ENCODE measurements at regions not wholly inside any gene's neighbourhood (a gene's known extent, or its start where the extent isn't known, plus 50 kb on each side); places are given as distances from the start of the nearest gene placed in this dataset.

DNA sequence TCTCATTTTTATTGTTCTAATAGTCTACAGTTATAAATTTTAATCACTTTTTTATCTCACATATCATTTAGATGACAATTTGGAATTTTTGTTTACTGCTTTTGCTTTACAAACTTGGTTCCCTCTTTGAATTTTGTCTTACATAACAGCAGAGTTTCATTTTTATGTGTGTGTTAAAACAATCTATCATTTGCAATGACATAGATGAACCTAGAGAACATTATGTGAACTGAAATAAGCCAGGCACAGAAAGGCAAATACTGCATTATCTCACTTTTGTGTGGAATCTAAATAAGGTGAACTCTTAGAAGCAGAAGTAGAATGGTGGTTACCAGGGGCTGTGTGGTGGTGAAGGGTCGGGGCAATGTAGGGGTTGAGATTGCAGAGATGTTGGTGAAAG, 170.7 kb downstream of the GASK1B start (continued):
- TF ChIP-seq TSHZ1 (tag by site-specific recombination; IDR thresholded peaks at IDR 0.05; ENCODE audit: borderline replicate concordance) (no peak), ZNF747 (tag by site-specific recombination; IDR thresholded peaks at IDR 0.05) (no peak), ZNF133 (tag by site-specific recombination; IDR thresholded peaks at IDR 0.05) (no peak), ZFP69B (tag by site-specific recombination; IDR thresholded peaks at IDR 0.05) (no peak), ZNF274 (IDR thresholded peaks at IDR 0.05; ENCODE audit: low read length) (no peak), ZNF274 (tag by site-specific recombination; IDR thresholded peaks at IDR 0.05; ENCODE audit: borderline replicate concordance) (no peak), ZFP37 (tag by site-specific recombination; IDR thresholded peaks at IDR 0.05) (no peak), ZNF138 (tag by site-specific recombination; IDR thresholded peaks at IDR 0.05; ENCODE audit: borderline replicate concordance) (no peak)
- TF ChIP-seq, protein P1, sequence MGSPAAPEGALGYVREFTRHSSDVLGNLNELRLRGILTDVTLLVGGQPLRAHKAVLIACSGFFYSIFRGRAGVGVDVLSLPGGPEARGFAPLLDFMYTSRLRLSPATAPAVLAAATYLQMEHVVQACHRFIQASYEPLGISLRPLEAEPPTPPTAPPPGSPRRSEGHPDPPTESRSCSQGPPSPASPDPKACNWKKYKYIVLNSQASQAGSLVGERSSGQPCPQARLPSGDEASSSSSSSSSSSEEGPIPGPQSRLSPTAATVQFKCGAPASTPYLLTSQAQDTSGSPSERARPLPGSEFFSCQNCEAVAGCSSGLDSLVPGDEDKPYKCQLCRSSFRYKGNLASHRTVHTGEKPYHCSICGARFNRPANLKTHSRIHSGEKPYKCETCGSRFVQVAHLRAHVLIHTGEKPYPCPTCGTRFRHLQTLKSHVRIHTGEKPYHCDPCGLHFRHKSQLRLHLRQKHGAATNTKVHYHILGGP (tag by site-specific recombination; IDR thresholded peaks at IDR 0.05) = no peak

DNA sequence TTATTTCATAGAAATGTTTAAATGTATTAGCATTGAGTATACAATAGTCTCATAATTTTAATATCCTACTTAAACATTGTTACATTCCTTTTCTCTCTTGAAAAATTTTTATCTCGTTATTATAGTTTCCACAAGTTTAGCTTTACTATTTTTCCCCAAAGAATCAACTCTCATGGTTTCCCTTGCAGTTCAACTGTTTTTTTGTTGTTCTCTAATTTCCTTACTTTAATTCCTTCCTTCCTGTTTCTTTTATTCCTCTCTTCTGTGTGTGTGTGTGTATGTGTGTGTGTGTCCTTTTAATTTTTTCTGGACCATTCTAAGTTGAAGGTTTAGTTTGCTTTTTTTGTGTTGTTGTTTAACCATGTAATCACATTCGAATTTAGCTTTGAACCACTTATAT, 171.1 kb downstream of the GASK1B start:
- ChIA-PET POLR2A (no interaction called here), CTCF (interaction anchor here (1.4 kb wide), 1 partner anchor 170 kb away, joined by 6 read pairs; no protein-coding TSS in a partner anchor)
- Histone ChIP-seq H3K27ac (ENCODE audit: extremely low read depth, low read depth, low read length) (no peak overlapping the region), H3K9me3 (ENCODE audit: control insufficient read depth, insufficient read depth, low read depth, low read length) (no peaks in the 10 kb centered on the region), H3K4me3 (ENCODE audit: low read depth, low read length) (no peak overlapping the region), H3K4me1 (ENCODE audit: control insufficient read depth, insufficient read depth, low read length) (no peaks in the 10 kb centered on the region), H3K36me3 (ENCODE audit: control insufficient read depth in 2 of 2, insufficient read depth in 1 of 2, low read length in 2 of 2) (no peaks in the 10 kb centered on the region)
- TF ChIP-seq ZNF747 (tag by site-specific recombination; IDR thresholded peaks at IDR 0.05) (no peak), PRDM10 (tag by site-specific recombination; IDR thresholded peaks at IDR 0.05) (no peak), ZNF112 (tag by site-specific recombination; IDR thresholded peaks at IDR 0.05) (no peak), YY1 (tag by site-specific recombination; IDR thresholded peaks at IDR 0.05) (no peak), ZNF311 (tag by site-specific recombination; IDR thresholded peaks at IDR 0.05; ENCODE audit: borderline replicate concordance) (no peak), GLI2 (tag by site-specific recombination; IDR thresholded peaks at IDR 0.05; ENCODE audit: borderline replicate concordance, low read depth) (no peak), ZNF18 (tag by site-specific recombination; IDR thresholded peaks at IDR 0.05) (no peak), ZNF354C (tag by site-specific recombination; IDR thresholded peaks at IDR 0.05; ENCODE audit: borderline replicate concordance, low read depth) (no peak), SETDB1 (IDR thresholded peaks at IDR 0.05; ENCODE audit: insufficient read length, low read length) (no peak), ZNF585B (tag by site-specific recombination; IDR thresholded peaks at IDR 0.05) (no peak)
